Liver (tissue), 8 donors: ENCODE measurements at regions not wholly inside any gene's neighbourhood (a gene's known extent, or its start where the extent isn't known, plus 50 kb on each side); places are given as distances from the start of the nearest gene placed in this dataset.

Experiments
- DNase-seq: peaks from one replicate; pipeline ENCODE4 v3.0.0-alpha.2; 2017; ENCODE audit warnings: low spot score
- H3K27ac ChIP-seq, 2 donors: one replicate each; pipeline ENCODE4 v1.7.0; 2013; ENCODE audit warnings: inconsistent platforms in 2 of 2, low read length in 2 of 2, control low read depth in 1 of 2, low read depth in 1 of 2, mild to moderate bottlenecking in 1 of 2
- H3K27me3 ChIP-seq, 4 donors: one replicate each; pipeline versions ENCODE4 v1.6.1 to v1.7.0; 2013; ENCODE audit warnings: low read length in 3 of 4, inconsistent platforms in 1 of 4, mild to moderate bottlenecking in 1 of 4, moderate library complexity in 1 of 4; ENCODE audit not compliant: control insufficient read depth in 4 of 4, insufficient read depth in 4 of 4
- H3K36me3 ChIP-seq, 4 donors: one replicate each; pipeline versions ENCODE4 v1.6.1 to v1.7.0; 2013; ENCODE audit warnings: low read length in 3 of 4, mild to moderate bottlenecking in 3 of 4, low read depth in 1 of 4, moderate library complexity in 1 of 4; ENCODE audit not compliant: control insufficient read depth in 4 of 4, insufficient read depth in 3 of 4
- H3K4me1 ChIP-seq, 4 donors: one replicate each; pipeline versions ENCODE4 v1.6.1 to v1.7.0; 2013; ENCODE audit warnings: low read length in 3 of 4, mild to moderate bottlenecking in 3 of 4, moderate library complexity in 1 of 4; ENCODE audit not compliant: control insufficient read depth in 4 of 4, insufficient read depth in 4 of 4
- H3K4me3 ChIP-seq, 3 donors: one replicate each; pipeline versions ENCODE4 v1.6.1 to v1.7.0; 2013; ENCODE audit warnings: low read length in 3 of 3, control low read depth in 1 of 3, low read depth in 1 of 3, mild to moderate bottlenecking in 1 of 3
- H3K9ac ChIP-seq, 2 donors: one replicate each; pipeline ENCODE4 v1.7.0; 2013; ENCODE audit warnings: low read length in 2 of 2, mild to moderate bottlenecking in 2 of 2, moderate library complexity in 2 of 2, control low read depth in 1 of 2, low read depth in 1 of 2
- H3K9me3 ChIP-seq, 4 donors: one replicate each; pipeline versions ENCODE4 v1.6.1 to v1.7.0; 2013; ENCODE audit warnings: low read length in 3 of 4; ENCODE audit not compliant: control insufficient read depth in 4 of 4
- ATF3 ChIP-seq: IDR thresholded peaks from 2 replicates; pipeline ENCODE4 v1.6.1; 2016; ENCODE audit warnings: antibody characterized with exemption
- CTCF ChIP-seq: fragments of 150-350 bp; IDR thresholded peaks from 2 replicates; pipeline ENCODE4 v1.5.1; 2017; ENCODE audit warnings: improper control_type of control experiment, low read depth, low read length; ENCODE audit not compliant: missing input control
- EGR1 ChIP-seq, 2 donors: IDR thresholded peaks; 2 replicates each; pipeline ENCODE4 v1.6.1; 2016 to 2018; ENCODE audit warnings: antibody characterized with exemption in 2 of 2, low read depth in 2 of 2
- FOXA1 ChIP-seq: IDR thresholded peaks from 2 replicates; pipeline ENCODE4 v1.6.1; 2016; ENCODE audit warnings: antibody characterized with exemption
- HNF4A ChIP-seq, 2 donors: conservative IDR thresholded peaks; 2 replicates each; pipeline ENCODE4 v1.6.1; 2016; ENCODE audit warnings: antibody characterized with exemption in 2 of 2, mild to moderate bottlenecking in 2 of 2
- HNF4G ChIP-seq: IDR thresholded peaks from 2 replicates; pipeline ENCODE4 v1.6.1; 2016; ENCODE audit warnings: antibody characterized with exemption
- JUND ChIP-seq, 2 donors: IDR thresholded peaks; 2 replicates each; pipeline ENCODE4 v1.6.1; 2016; ENCODE audit warnings: antibody characterized with exemption in 2 of 2
- MAX ChIP-seq: IDR thresholded peaks from 2 replicates; pipeline ENCODE4 v1.6.1; 2016; ENCODE audit warnings: antibody characterized with exemption
- RAD21 ChIP-seq, 2 donors: IDR thresholded peaks; 2 replicates each; pipeline ENCODE4 v1.6.1; 2016; ENCODE audit warnings: antibody characterized with exemption in 2 of 2, mild to moderate bottlenecking in 2 of 2
- REST ChIP-seq: IDR thresholded peaks from 2 replicates; pipeline ENCODE4 v1.6.1; 2016; ENCODE audit warnings: antibody characterized with exemption, mild to moderate bottlenecking
- RXRA ChIP-seq, 2 donors: IDR thresholded peaks; 2 replicates each; pipeline ENCODE4 v1.6.1; 2017 to 2018; ENCODE audit warnings: antibody characterized with exemption in 2 of 2, mild to moderate bottlenecking in 1 of 2
- SP1 ChIP-seq: IDR thresholded peaks from 2 replicates; pipeline ENCODE4 v1.6.1; 2018; ENCODE audit warnings: antibody characterized with exemption, mild to moderate bottlenecking
- TAF1 ChIP-seq: conservative IDR thresholded peaks from 2 replicates; pipeline ENCODE4 v1.6.1; 2016; ENCODE audit warnings: antibody characterized with exemption, mild to moderate bottlenecking
- YY1 ChIP-seq: IDR thresholded peaks from 2 replicates; pipeline ENCODE4 v1.6.1; 2016; ENCODE audit warnings: antibody characterized with exemption, mild to moderate bottlenecking
- ZBTB33 ChIP-seq: IDR thresholded peaks from 2 replicates; pipeline ENCODE4 v1.6.1; 2016; ENCODE audit warnings: antibody characterized with exemption
- WGBS: extraction: QIAGEN DNeasy Blood & Tissue Kit; methylation state at CpG from one replicate; pipeline ENCODE4 v1.1.7; 2013; 5-methylcytosine and 5-hydroxymethylcytosine counted together
- donor health status: healthy.
- donor health status: healthy.
- donor health status: healthy.
- donor health status: healthy.
- donor health status: healthy.

GRCh38 chr12:4051596-4051995, 178.4 kb upstream of the PARP11 start:
- Histone ChIP-seq H3K4me3 (no peak overlapping the region), H3K27ac (no peak overlapping the region), H3K4me1 (no peaks in the 10 kb centered on the region), H3K9me3 (no peaks in the 10 kb centered on the region), H3K36me3 (no peaks in the 10 kb centered on the region), H3K9ac (no peak overlapping the region), H3K27me3 (peaks cover 0 to 3% (median 0%) of the 10 kb centered on the region in 4 donors)
- no peak for DNase-seq
- WGBS, result 91% methylated on average over 1 of the region's 1 CpG
- no peak for TF ChIP-seq RXRA (IDR thresholded peaks at IDR 0.05)
- TF ChIP-seq EGR1 (IDR thresholded peaks at IDR 0.05; ENCODE audit: low read depth in 2 of 2), result no peak
- no peak for TF ChIP-seq REST
- no peak for TF ChIP-seq RAD21 (IDR thresholded peaks at IDR 0.05)
- TF ChIP-seq CTCF, result no peak

GRCh38 chr12:4050340-4050739, 177.1 kb upstream of the PARP11 start:
- no peak overlapping the region for H3K9ac ChIP-seq
- 94% methylated on average over 3 of the region's 3 CpGs for WGBS
- H3K27ac ChIP-seq, result no peak overlapping the region
- H3K4me1 ChIP-seq, result no peaks in the 10 kb centered on the region
- H3K9me3 ChIP-seq, result no peaks in the 10 kb centered on the region
- peaks cover 0 to 3% (median 0%) of the 10 kb centered on the region in 4 donors for H3K27me3 ChIP-seq
- H3K4me3 ChIP-seq, result no peak overlapping the region
- no peak for DNase-seq
- TF ChIP-seq FOXA1 (no peak), MAX (no peak), TAF1 (no peak), SP1 (no peak), JUND (IDR thresholded peaks at IDR 0.05) (no peak), RAD21 (IDR thresholded peaks at IDR 0.05) (no peak), REST (no peak), RXRA (IDR thresholded peaks at IDR 0.05) (no peak), YY1 (no peak), ZBTB33 (no peak), HNF4G (no peak), EGR1 (IDR thresholded peaks at IDR 0.05; ENCODE audit: low read depth in 2 of 2) (no peak), HNF4A (conservative IDR thresholded peaks at IDR 0.05) (no peak), CTCF (no peak), ATF3 (no peak)
- H3K36me3 ChIP-seq, result no peaks in the 10 kb centered on the region
